Heart left ventricle (tissue), 16 donors: ENCODE measurements at regions not wholly inside any gene's neighbourhood (a gene's known extent, or its start where the extent isn't known, plus 50 kb on each side); places are given as distances from the start of the nearest gene placed in this dataset.

Experiments used
- ATAC-seq, 4 donors: fragments of 200-7000 bp; cut with Tn5 transposase; one replicate each; pipeline ENCODE4 v1.9.1; 2020 to 2022; ENCODE audit warnings: moderate library complexity in 4 of 4, mild to moderate bottlenecking in 3 of 4, moderate number of reproducible peaks in 1 of 4
- DNase-seq, 5 donors: peaks; one replicate each; pipeline ENCODE4 v3.0.0-alpha.2; 2020
- H3K27ac ChIP-seq, 12 donors: fragments of 200-600 bp; sonication (generic) in 4 of 12; one replicate each; pipeline versions ENCODE4 v1.5.0 to v1.8.0; 2016 to 2022; ENCODE audit warnings: mild to moderate bottlenecking in 2 of 12
- H3K27me3 ChIP-seq, 9 donors: fragments of 200-600 bp; sonication (generic) in 2 of 9; one replicate each; pipeline versions ENCODE4 v1.5.1 to v1.8.0; 2016 to 2022; ENCODE audit warnings: mild to moderate bottlenecking in 3 of 9
- H3K36me3 ChIP-seq, 9 donors: fragments of 200-600 bp; sonication (generic) in 2 of 9; one replicate each; pipeline versions ENCODE4 v1.5.0 to v1.8.0; 2018 to 2022; ENCODE audit warnings: mild to moderate bottlenecking in 2 of 9
- H3K4me1 ChIP-seq, 12 donors: fragments of 200-600 bp; sonication (generic) in 4 of 12; one replicate each; pipeline versions ENCODE4 v1.5.0 to v1.8.0; 2016 to 2022; ENCODE audit warnings: mild to moderate bottlenecking in 3 of 12
- H3K4me3 ChIP-seq, 12 donors: fragments of 200-600 bp; sonication (generic) in 4 of 12; one replicate each; pipeline versions ENCODE4 v1.5.0 to v1.8.0; 2017 to 2022; ENCODE audit warnings: mild to moderate bottlenecking in 9 of 12, moderate library complexity in 4 of 12
- H3K9me3 ChIP-seq, 12 donors: fragments of 200-600 bp; sonication (generic) in 4 of 12; one replicate each; pipeline versions ENCODE4 v1.5.0 to v1.8.0; 2016 to 2022; ENCODE audit warnings: mild to moderate bottlenecking in 1 of 12
- POLR2A ChIP-seq, 2 donors: fragments of 450-650 bp; IDR thresholded peaks; one replicate each; pipeline ENCODE4 v1.6.1; 2017; ENCODE audit warnings: antibody characterized with exemption in 2 of 2, mild to moderate bottlenecking in 2 of 2, moderate library complexity in 2 of 2
- WGBS, 4 donors: extraction: QIAGEN DNeasy Blood & Tissue Kit in 2 of 4; methylation state at CpG; one replicate each; pipeline versions ENCODE4 v1.1.5 to v1.1.7; 2013 to 2018; 5-methylcytosine and 5-hydroxymethylcytosine counted together
- intact Hi-C, 10 donors: fragments of 100-400 bp; cut with DNase I; formaldehyde crosslinking; loops; one replicate each; pipeline versions ENCODE4 v1.11.1 to v1.14.2; 2022
- TF ChIP-seq, protein P1 (sequence below), 12 donors: fragments of 200-600 bp; sonication (generic) in 4 of 12; IDR thresholded peaks; one replicate each; pipeline versions ENCODE4 v1.5.0 to v1.8.0; 2018 to 2022; ENCODE audit warnings: antibody characterized with exemption in 12 of 12, mild to moderate bottlenecking in 5 of 12
- donor health status: ischemic (EF 13 %, LVEDD 7.1; RV severe dilation, severe dysfunction).
- donor health status: healthy with polysubstance abuse.
- donor health status: DM: no; HTN: yes; CAD: no.
- donor health status: DM: no; HTN: no; CAD: no.
- donor health status: ischemic (EF 25% LVEDD 6.9; RV normal size, moderate dysfunction).
- donor health status: ischemic (EF 25% LVEDD 5.7; RV mildly dilated, moderate dysfunction).
- donor health status: healthy.
- donor health status: DM: yes; HTN: yes; CAD: no.
- donor health status: ischemic (EF 35%, LVEDD 5.7; RV mildly dilated, moderate dysfunction).
- donor health status: nonischemic (EF 11% LVEDD 7.7; RV severe dilation, severe dysfunction).
- donor health status: DM: yes; HTN: yes; CAD: no.
- donor health status: PGD.
- donor health status: ischemic (EF 29% LVEDD 5.4; RV normal size, mild dysfunction).
- donor health status: nonischemic (EF 23%, LVEDD 6.1; RV moderate dilation, normal function).

DNA sequence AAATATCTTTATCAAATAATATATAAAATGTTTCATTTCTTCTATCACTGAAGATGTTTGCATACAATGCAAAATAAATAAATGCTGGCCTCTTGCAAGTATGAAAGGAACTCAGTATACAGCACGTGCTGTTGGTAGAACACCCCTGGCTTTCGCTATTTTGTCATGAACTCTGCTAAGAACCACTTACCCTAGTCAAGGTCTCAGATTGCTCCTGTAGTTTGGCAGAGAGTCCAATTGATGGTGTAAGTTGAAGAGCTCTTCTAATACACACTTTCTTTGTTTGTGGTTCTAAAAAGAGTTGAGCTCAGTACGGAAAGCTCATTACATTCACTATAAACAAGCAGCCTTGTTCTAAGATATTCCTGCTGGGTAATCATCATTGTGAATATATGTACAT is 1258.9 kb downstream of the EFNB2 start:
- Histone ChIP-seq H3K4me3 (no peak overlapping the region), H3K9me3 (peaks cover 0 to 5% (median 0%) of the 10 kb centered on the region in 12 donors), H3K27me3 (no peaks in the 10 kb centered on the region), H3K36me3 (no peaks in the 10 kb centered on the region), H3K27ac (no peak overlapping the region), H3K4me1 (no peaks in the 10 kb centered on the region)
- WGBS, 4 donors, result 65 to 75% (median 70%) methylated on average over 3 of the region's 3 CpGs
- DNase-seq (no peak), ATAC-seq (no peak)
- TF ChIP-seq, protein P1, sequence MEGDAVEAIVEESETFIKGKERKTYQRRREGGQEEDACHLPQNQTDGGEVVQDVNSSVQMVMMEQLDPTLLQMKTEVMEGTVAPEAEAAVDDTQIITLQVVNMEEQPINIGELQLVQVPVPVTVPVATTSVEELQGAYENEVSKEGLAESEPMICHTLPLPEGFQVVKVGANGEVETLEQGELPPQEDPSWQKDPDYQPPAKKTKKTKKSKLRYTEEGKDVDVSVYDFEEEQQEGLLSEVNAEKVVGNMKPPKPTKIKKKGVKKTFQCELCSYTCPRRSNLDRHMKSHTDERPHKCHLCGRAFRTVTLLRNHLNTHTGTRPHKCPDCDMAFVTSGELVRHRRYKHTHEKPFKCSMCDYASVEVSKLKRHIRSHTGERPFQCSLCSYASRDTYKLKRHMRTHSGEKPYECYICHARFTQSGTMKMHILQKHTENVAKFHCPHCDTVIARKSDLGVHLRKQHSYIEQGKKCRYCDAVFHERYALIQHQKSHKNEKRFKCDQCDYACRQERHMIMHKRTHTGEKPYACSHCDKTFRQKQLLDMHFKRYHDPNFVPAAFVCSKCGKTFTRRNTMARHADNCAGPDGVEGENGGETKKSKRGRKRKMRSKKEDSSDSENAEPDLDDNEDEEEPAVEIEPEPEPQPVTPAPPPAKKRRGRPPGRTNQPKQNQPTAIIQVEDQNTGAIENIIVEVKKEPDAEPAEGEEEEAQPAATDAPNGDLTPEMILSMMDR (IDR thresholded peaks at IDR 0.05), result no peak
- no peak for TF ChIP-seq POLR2A (IDR thresholded peaks at IDR 0.05)
- intact Hi-C loops, result no loop called here

DNA sequence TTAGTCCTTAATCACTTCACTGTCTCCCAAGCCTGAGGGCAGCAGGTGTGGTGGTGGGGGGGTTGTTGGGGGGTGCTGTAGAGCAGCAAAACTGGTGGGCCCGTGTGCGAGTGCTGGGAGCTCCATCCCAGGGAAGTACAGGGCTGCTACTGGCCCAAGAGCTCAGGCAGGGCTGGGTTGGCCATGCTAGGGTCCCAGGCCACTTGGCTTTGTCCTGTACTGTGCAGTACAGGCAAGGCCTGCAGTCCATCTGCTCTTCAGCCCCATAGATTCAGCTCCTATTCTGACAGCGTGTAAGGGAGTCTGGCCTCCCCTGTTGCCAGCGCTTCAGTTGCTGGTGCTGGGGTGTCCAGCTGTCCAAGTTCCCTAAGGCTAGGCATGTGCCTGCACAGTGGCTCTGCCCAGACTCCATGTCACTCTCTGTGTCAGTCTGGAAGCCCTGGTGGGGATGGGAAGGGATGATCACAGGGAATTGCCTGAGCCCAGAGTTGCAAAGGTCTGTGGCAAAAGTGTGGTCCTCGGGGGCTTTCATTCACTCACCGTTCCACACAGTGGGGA is 1261.7 kb downstream of the EFNB2 start:
- Histone ChIP-seq H3K4me3 (no peak overlapping the region), H3K9me3 (peaks cover 0 to 5% (median 0%) of the 10 kb centered on the region in 12 donors), H3K4me1 (no peaks in the 10 kb centered on the region), H3K36me3 (no peaks in the 10 kb centered on the region), H3K27ac (no peak overlapping the region), H3K27me3 (no peaks in the 10 kb centered on the region)
- intact Hi-C loops, result loop anchor here in 1 of 10 donors (2.0 kb wide), 1 partner anchor 51 kb away; no protein-coding TSS in a partner anchor
- TF ChIP-seq, protein P1 (IDR thresholded peaks at IDR 0.05), result no peak
- TF ChIP-seq POLR2A (IDR thresholded peaks at IDR 0.05), result no peak
- DNase-seq, result no peak
- 94 to 99% (median 97%) methylated on average over 6 of the region's 6 CpGs for WGBS, 4 donors
- no peak for ATAC-seq

DNA sequence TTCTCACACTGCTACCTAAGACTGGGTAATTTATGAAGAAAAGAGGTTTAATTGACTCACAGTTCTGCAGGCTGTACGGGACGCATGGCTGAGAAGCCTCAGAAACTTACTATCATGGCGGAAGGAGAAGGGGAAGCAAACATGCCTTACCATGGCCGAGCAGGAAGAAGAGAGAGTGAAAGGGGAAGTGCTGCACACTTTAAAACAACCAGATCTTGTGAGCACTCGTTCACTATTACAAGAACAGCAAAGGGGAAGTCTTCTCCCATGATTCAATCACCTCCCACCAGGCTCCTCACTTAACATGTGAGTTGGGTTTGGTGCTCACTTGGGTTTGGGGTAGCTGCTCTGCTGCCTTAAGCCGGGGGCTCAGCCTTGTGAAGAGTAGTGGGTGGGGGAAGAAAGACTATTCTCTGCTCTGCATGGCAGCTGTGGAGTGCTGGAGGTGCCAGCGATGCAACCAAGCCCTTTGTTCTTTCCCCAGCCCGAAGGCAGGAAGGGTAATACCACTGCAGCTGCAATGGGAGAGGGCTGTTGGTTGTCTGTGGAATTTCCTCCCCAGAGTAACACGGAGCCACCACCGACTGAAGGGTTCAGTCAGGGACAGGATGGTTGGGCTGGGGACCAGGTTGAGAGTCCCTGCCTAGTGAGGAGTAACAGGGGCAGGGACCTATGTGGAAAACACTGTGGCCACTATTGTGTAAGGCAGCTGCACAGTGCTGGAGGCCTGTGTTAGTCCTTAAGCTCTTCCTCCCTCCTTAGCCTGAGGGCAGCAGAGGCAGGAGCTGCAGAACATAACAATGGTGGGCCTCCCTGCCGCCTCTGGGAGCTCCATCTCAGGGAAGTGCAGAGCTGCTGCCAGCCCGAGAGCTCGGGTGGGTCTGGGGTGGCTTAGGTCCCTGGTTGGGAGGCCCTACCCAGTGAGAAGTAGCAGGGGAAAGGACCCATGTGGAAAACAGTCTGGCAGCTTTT is 1262.5 kb downstream of the EFNB2 start:
- WGBS, 4 donors, result 78 to 86% (median 81%) methylated on average over 11 to 13 of the region's 13 CpGs
- no peak overlapping the region for H3K27ac ChIP-seq
- H3K4me1 ChIP-seq, result no peaks in the 10 kb centered on the region
- no peaks in the 10 kb centered on the region for H3K36me3 ChIP-seq
- no peak overlapping the region for H3K4me3 ChIP-seq
- ATAC-seq, result peak in 2 of 4 donors; percentile 32 to 66
- TF ChIP-seq POLR2A (IDR thresholded peaks at IDR 0.05), result no peak
- TF ChIP-seq, protein P1 (IDR thresholded peaks at IDR 0.05), result no peak
- H3K27me3 ChIP-seq, result no peaks in the 10 kb centered on the region
- peaks cover 0 to 5% (median 0%) of the 10 kb centered on the region in 12 donors for H3K9me3 ChIP-seq
- intact Hi-C loops, result no loop called here
- no peak for DNase-seq

DNA sequence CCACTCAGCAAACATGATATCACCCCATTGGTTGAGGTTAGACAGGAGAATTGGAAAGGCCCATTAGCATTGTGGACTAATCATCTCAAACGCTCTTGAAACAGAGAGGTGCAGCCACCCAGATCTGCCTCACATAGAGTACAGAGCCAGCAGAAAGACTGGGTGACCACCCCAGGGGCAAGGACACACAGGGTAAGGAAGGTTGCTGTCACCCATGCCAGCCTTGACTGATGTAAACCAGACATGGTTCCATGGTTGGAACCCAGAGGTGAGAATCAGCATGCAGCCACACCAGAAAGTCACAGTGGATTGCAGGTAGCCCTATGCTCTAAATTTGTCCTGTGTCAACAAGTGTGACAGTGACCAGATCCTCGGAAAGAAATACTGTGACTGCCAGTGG is 1268.8 kb downstream of the EFNB2 start:
- Histone ChIP-seq H3K27ac (no peak overlapping the region), H3K36me3 (no peaks in the 10 kb centered on the region), H3K4me3 (no peak overlapping the region), H3K4me1 (no peaks in the 10 kb centered on the region), H3K27me3 (no peaks in the 10 kb centered on the region), H3K9me3 (no peaks in the 10 kb centered on the region)
- DNase-seq, result no peak
- peak in 2 of 4 donors; percentile 22 for ATAC-seq
- intact Hi-C loops, result no loop called here
- TF ChIP-seq, protein P1 (IDR thresholded peaks at IDR 0.05), result no peak
- no peak for TF ChIP-seq POLR2A (IDR thresholded peaks at IDR 0.05)
- WGBS, 4 donors, result 34 to 63% (median 48%) methylated on average over 1 to 2 of the region's 2 CpGs
